Loucy (cell line): ENCODE measurements at regions not wholly inside any gene's neighbourhood (a gene's known extent, or its start where the extent isn't known, plus 50 kb on each side); places are given as distances from the start of the nearest gene placed in this dataset.

Experiments
- CTCF ChIP-seq: fragments of 200-600 bp; sonication (generic); conservative IDR thresholded peaks from 2 replicates; pipeline ENCODE4 v1.5.1; 2014; ENCODE audit warnings: mild to moderate bottlenecking, antibody characterized with exemption, low read length
- EZH2phosphoT487 ChIP-seq: fragments of 200-600 bp; IDR thresholded peaks from 2 replicates; pipeline ENCODE4 v1.6.1; 2018; ENCODE audit warnings: antibody characterized with exemption, mild to moderate bottlenecking, moderate library complexity, borderline replicate concordance

DNA sequence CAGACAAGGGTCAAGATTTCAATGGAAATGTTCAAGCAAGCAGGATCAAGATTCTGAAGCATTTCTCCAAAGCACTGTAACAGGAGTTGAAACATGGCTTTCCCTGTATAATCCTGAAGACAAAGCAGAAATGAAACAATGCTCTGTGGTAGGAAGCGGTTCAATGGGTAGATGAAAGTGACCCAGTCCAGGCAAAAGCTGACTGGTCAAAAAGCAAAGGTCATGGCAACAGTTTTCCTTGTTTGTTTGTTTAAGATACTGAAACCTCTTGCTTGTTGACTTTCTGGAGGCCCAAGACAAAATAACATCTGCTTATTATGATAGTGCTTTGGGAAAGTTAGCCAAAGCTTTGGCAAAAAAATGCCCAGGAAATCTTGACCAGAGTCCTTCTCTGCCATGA is 1343.9 kb upstream of the PCDH9 start:
- TF ChIP-seq CTCF (no peak), EZH2phosphoT487 (no peak)
